ENCODE measurements at regions not wholly inside any gene's neighbourhood (a gene's known extent, or its start where the extent isn't known, plus 50 kb on each side); places are given as distances from the start of the nearest gene placed in this dataset.

GRCh38 chr2:48218169-48218568 is 96.3 kb upstream of the FOXN2 start:
- no peaks in the 10 kb centered on the region for H3K9me2 ChIP-seq (ENCODE audit: insufficient read depth)
- no peaks in the 10 kb centered on the region for H3K9me3 ChIP-seq (ENCODE audit: control insufficient read depth in 1 of 2, insufficient read depth in 1 of 2, low read depth in 1 of 2, low read length in 2 of 2)
- ChIA-PET POLR2A (no interaction called here), RAD21 (ENCODE audit: low non-redundant PET in 1 of 2, low total read pairs in 2 of 2, uncharacterized antibody in 2 of 2, unreplicated experiment in 2 of 2) (no interaction called here), CTCF (no interaction called here)
- intact Hi-C loops (cut with micrococcal nuclease) = no loop called here
- no peaks in the 10 kb centered on the region; the same call in 1 of the 2 replicates for H4K20me1 ChIP-seq (ENCODE audit: insufficient read depth)
- no peak overlapping the region for H3K4me2 ChIP-seq (ENCODE audit: low read length)
- H3K36me3 ChIP-seq (ENCODE audit: control insufficient read depth in 1 of 2, insufficient read depth in 2 of 2, low read length in 2 of 2) = no peaks in the 10 kb centered on the region
- ATAC-seq (no peak), DNase-seq (ENCODE audit: low read depth, low spot score) (no peak)
- TF ChIP-seq CTCF (IDR thresholded peaks at IDR 0.05 in 2 of 3, conservative IDR thresholded peaks at IDR 0.05 in 1 of 3; ENCODE audit: borderline replicate concordance in 1 of 3, insufficient read depth in 1 of 3, low read depth in 2 of 3, low read length in 2 of 3) (no peak), TCF7L2 (IDR thresholded peaks at IDR 0.05; ENCODE audit: borderline replicate concordance, extremely low read depth, insufficient read depth, insufficient read length) (no peak), CEBPB (IDR thresholded peaks at IDR 0.05; ENCODE audit: low read depth) (no peak), JUND (IDR thresholded peaks at IDR 0.05) (no peak), FOSL1 (IDR thresholded peaks at IDR 0.05; ENCODE audit: low read depth) (no peak), EZH2phosphoT487 (IDR thresholded peaks at IDR 0.05; ENCODE audit: borderline replicate concordance) (no peak), EZH2 (IDR thresholded peaks at IDR 0.05) (no peak), SIN3A (IDR thresholded peaks at IDR 0.05; ENCODE audit: low read depth) (no peak), EGR1 (IDR thresholded peaks at IDR 0.05; ENCODE audit: low read depth) (no peak), SP1 (IDR thresholded peaks at IDR 0.05; ENCODE audit: low read depth) (no peak), REST (IDR thresholded peaks at IDR 0.05; ENCODE audit: low read depth) (no peak), ELF1 (IDR thresholded peaks at IDR 0.05; ENCODE audit: borderline replicate concordance, low read depth) (no peak), RAD21 (IDR thresholded peaks at IDR 0.05; ENCODE audit: low read depth) (no peak), MAX (IDR thresholded peaks at IDR 0.05) (no peak), POLR2A (IDR thresholded peaks at IDR 0.05; ENCODE audit: borderline replicate concordance, extremely low read depth, insufficient read depth, insufficient read length) (no peak), YY1 (IDR thresholded peaks at IDR 0.05; ENCODE audit: extremely low read depth, insufficient replicate concordance, low read depth, low read length) (no peak), ZFX (IDR thresholded peaks at IDR 0.05) (no peak)
- H3K79me2 ChIP-seq (ENCODE audit: insufficient read depth, low read length) = no peaks in the 10 kb centered on the region
- H3K9ac ChIP-seq (ENCODE audit: low read length) = no peak overlapping the region
- H3K27ac ChIP-seq (ENCODE audit: low read depth, low read length) = no peak overlapping the region
- no TSS peak for BruUV-seq (replicated peaks)
- H3K4me3 ChIP-seq (replicated peaks in 1 of 2; ENCODE audit: low read depth in 1 of 2, low read length in 2 of 2) = no peak overlapping the region
- no peaks in the 10 kb centered on the region for H3K27me3 ChIP-seq (ENCODE audit: insufficient read depth, low read length)
- no peak overlapping the region for H2AFZ ChIP-seq (ENCODE audit: low read depth, low read length, poor library complexity, severe bottlenecking)
- no peaks in the 10 kb centered on the region for H3K4me1 ChIP-seq (ENCODE audit: control insufficient read depth in 1 of 2, insufficient read depth in 2 of 2, low read length in 2 of 2)
